A673 (cell line): ENCODE measurements at regions not wholly inside any gene's neighbourhood (a gene's known extent, or its start where the extent isn't known, plus 50 kb on each side); places are given as distances from the start of the nearest gene placed in this dataset.
"Not testable (repeated sequence)": the region's sequence is repeated elsewhere in the genome, so short reads cannot be mapped to it uniquely, and the experiment has no call there.

ENCODE experiments used
- BruUV-seq: library from RNA; stranded (reverse); fragments of 400-500 nt; replicated peaks from 2 replicates; lab custom pipeline; 2021; lab: Mats Ljungman, UMichigan
- CTCF ChIA-PET: fragments of 300-600 bp; sonication (Branson Sonifier 250); formaldehyde crosslinking; loops from one replicate; lab custom pipeline; 2022; ENCODE audit warnings: antibody characterized with exemption; lab: Charles Lee
- POLR2A ChIA-PET: fragments of 300-600 bp; sonication (Branson Sonifier 250); formaldehyde crosslinking; loops from one replicate; lab custom pipeline; 2022; ENCODE audit warnings: antibody characterized with exemption; ENCODE audit not compliant: low non-redundant PET; lab: Charles Lee
- DNase-seq: peaks from one replicate; pipeline ENCODE4 v3.0.0-alpha.2; 2015; ENCODE audit warnings: low spot score
- H3K27ac ChIP-seq: fragments of 200-600 bp; sonication (generic); 2 replicates; pipeline ENCODE4 v1.5.1; 2016; ENCODE audit warnings: mixed run types, low read depth, mild to moderate bottlenecking, mixed read lengths, antibody characterized with exemption, low read length; ENCODE audit not compliant: poor library complexity, severe bottlenecking
- H3K27me3 ChIP-seq: fragments of 200-600 bp; sonication (generic); replicated peaks from 2 replicates; pipeline ENCODE4 v1.6.1; 2017; ENCODE audit warnings: mixed run types, low read depth, mild to moderate bottlenecking, mixed read lengths, antibody characterized with exemption, low read length; ENCODE audit not compliant: insufficient read depth, poor library complexity
- H3K36me3 ChIP-seq: fragments of 200-600 bp; sonication (generic); 2 replicates; pipeline ENCODE4 v1.6.1; 2016; ENCODE audit warnings: mixed run types, mild to moderate bottlenecking, mixed read lengths, antibody characterized with exemption, low read length; ENCODE audit not compliant: insufficient read depth, poor library complexity, severe bottlenecking
- H3K4me1 ChIP-seq: fragments of 200-600 bp; sonication (generic); 2 replicates; pipeline ENCODE4 v1.6.1; 2017; ENCODE audit warnings: mixed run types, mild to moderate bottlenecking, mixed read lengths, antibody characterized with exemption, low read length; ENCODE audit not compliant: insufficient read depth, poor library complexity, severe bottlenecking
- H3K4me3 ChIP-seq: fragments of 200-600 bp; sonication (generic); 2 replicates; pipeline ENCODE4 v1.5.1; 2016; ENCODE audit warnings: low read depth, mixed run types, mild to moderate bottlenecking, mixed read lengths, low read length; ENCODE audit not compliant: poor library complexity, severe bottlenecking
- H3K9me3 ChIP-seq: fragments of 200-600 bp; sonication (generic); 2 replicates; pipeline ENCODE4 v1.6.1; 2016; ENCODE audit warnings: mixed run types, low read depth, mild to moderate bottlenecking, mixed read lengths, antibody characterized with exemption, low read length; ENCODE audit not compliant: poor library complexity, severe bottlenecking
- EZH2 ChIP-seq: fragments of 200-600 bp; sonication (generic); IDR thresholded peaks from 2 replicates; pipeline ENCODE4 v1.6.1; 2017; ENCODE audit warnings: borderline replicate concordance, low read depth, mild to moderate bottlenecking, mixed read lengths, antibody characterized with exemption, low read length; ENCODE audit not compliant: poor library complexity, severe bottlenecking
- intact Hi-C: fragments of 100-400 bp; cut with micrococcal nuclease; formaldehyde crosslinking; loops from one replicate; pipeline ENCODE4 v1.10.0; 2022; ENCODE audit not compliant: unreplicated experiment
- TF ChIP-seq, protein P1 (sequence below): fragments of 300-800, 200-600 bp; sonication (generic); conservative IDR thresholded peaks from 2 replicates; pipeline ENCODE4 v1.5.1; 2017; ENCODE audit warnings: low read depth, mild to moderate bottlenecking, antibody characterized with exemption, low read length, moderate library complexity, mixed read lengths

GRCh38 chr22:49396817-49397216 lies 430.9 kb downstream of the BRD1 start:
- Histone ChIP-seq H3K27me3 (no peaks in the 10 kb centered on the region), H3K4me3 (no peak overlapping the region), H3K27ac (no peak overlapping the region), H3K9me3 (no peaks in the 10 kb centered on the region), H3K36me3 (no peaks in the 10 kb centered on the region), H3K4me1 (no peaks in the 10 kb centered on the region)
- ChIA-PET CTCF (no interaction called here), POLR2A (no interaction called here)
- intact Hi-C loops = no loop called here
- no peak for DNase-seq
- no TSS peak for BruUV-seq
- no peak for TF ChIP-seq EZH2
- TF ChIP-seq, protein P1, sequence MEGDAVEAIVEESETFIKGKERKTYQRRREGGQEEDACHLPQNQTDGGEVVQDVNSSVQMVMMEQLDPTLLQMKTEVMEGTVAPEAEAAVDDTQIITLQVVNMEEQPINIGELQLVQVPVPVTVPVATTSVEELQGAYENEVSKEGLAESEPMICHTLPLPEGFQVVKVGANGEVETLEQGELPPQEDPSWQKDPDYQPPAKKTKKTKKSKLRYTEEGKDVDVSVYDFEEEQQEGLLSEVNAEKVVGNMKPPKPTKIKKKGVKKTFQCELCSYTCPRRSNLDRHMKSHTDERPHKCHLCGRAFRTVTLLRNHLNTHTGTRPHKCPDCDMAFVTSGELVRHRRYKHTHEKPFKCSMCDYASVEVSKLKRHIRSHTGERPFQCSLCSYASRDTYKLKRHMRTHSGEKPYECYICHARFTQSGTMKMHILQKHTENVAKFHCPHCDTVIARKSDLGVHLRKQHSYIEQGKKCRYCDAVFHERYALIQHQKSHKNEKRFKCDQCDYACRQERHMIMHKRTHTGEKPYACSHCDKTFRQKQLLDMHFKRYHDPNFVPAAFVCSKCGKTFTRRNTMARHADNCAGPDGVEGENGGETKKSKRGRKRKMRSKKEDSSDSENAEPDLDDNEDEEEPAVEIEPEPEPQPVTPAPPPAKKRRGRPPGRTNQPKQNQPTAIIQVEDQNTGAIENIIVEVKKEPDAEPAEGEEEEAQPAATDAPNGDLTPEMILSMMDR = no peak

DNA sequence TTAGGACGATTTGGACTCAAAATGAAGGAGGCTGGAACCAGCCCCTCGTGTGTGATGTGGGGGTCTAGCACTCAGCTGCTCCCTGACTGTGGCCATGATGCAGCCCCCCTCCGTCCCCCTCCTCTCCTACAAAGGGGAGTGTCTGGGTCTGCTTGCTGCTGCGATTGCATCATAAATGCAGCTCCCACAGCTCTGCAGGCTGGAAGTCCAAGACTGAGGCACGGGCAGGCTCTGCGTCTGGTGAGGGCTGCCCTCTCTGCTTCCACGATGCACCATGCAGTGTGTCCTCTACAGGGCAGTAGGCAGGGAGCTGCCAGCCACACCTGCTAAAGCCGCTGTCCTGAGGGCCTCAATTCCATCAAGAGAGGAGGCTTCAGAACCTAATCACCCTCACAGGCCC lies 432.1 kb downstream of the BRD1 start:
- ChIA-PET CTCF (no interaction called here), POLR2A (no interaction called here)
- intact Hi-C loops = no loop called here
- Histone ChIP-seq H3K36me3 (no peaks in the 10 kb centered on the region), H3K9me3 (no peaks in the 10 kb centered on the region), H3K4me1 (no peaks in the 10 kb centered on the region), H3K27me3 (no peaks in the 10 kb centered on the region), H3K27ac (no peak overlapping the region), H3K4me3 (no peak overlapping the region)
- TF ChIP-seq, protein P1 = no peak
- no peak for TF ChIP-seq EZH2
- DNase-seq = no peak
- no TSS peak for BruUV-seq

DNA sequence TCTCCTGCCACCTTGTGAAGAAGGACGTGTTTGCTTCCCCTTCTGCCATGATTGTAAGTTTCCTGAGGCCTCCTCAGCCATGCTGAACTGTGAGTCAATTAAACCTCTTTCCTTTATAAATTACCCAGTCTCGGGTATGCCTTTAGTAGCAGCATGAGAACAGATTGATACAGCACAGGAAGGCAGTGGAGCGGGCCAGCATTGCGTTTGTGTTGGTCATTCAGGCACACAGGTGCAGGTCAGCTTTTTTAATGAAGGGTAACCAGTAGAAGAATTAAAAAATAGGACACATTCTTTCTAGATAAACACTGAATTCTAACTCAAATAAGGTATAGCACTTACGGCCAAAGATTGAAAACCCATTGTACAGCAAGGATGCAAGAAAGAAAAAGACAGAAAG lies 432.6 kb downstream of the BRD1 start:
- H3K36me3 ChIP-seq, BruUV-seq, POLR2A ChIA-PET, H3K4me3 ChIP-seq, H3K27me3 ChIP-seq, intact Hi-C loops, H3K27ac ChIP-seq, DNase-seq, CTCF ChIA-PET, H3K9me3 ChIP-seq, H3K4me1 ChIP-seq: not testable (repeated sequence)

GRCh38 chr22:49394116-49394785 lies 433.4 kb downstream of the BRD1 start:
- Histone ChIP-seq H3K27ac (no peak overlapping the region), H3K4me3 (no peak overlapping the region), H3K36me3 (no peaks in the 10 kb centered on the region), H3K4me1 (no peaks in the 10 kb centered on the region), H3K27me3 (no peaks in the 10 kb centered on the region), H3K9me3 (no peaks in the 10 kb centered on the region)
- DNase-seq = no peak
- ChIA-PET CTCF (no interaction called here), POLR2A (no interaction called here)
- TF ChIP-seq, protein P1 = no peak
- TF ChIP-seq EZH2 = no peak
- BruUV-seq = no TSS peak
- intact Hi-C loops = no loop called here
